Activated T-helper 9 cell treated with anti-CD3 and anti-CD28 coated beads, Interleukin-2, amount 50 U/mL, for 16 hours (primary cell): ENCODE measurements at regions not wholly inside any gene's neighbourhood (a gene's known extent, or its start where the extent isn't known, plus 50 kb on each side); places are given as distances from the start of the nearest gene placed in this dataset.
A peak's percentile ranks its signal among the peaks of the same experiment; 100 is the strongest.

Source experiments
- DNase-seq: peaks from one replicate; pipeline ENCODE4 v3.0.0-alpha.2; 2020; ENCODE audit warnings: low read depth

- DNase-seq = no peak
Measured at GRCh38 chr12:107349008-107349747, 255.8 kb upstream of the CRY1 start.

- DNase-seq = no peak
Measured at GRCh38 chr12:107349839-107350238, 256.5 kb upstream of the CRY1 start.

GRCh38 chr12:107351109-107351508 is 257.8 kb upstream of the CRY1 start:
- no peak for DNase-seq

GRCh38 chr12:107351713-107352112 is 258.4 kb upstream of the CRY1 start:
- DNase-seq = no peak

- no peak for DNase-seq
Measured at GRCh38 chr12:107352347-107353081, 259.2 kb upstream of the CRY1 start.

- no peak for DNase-seq
Measured at GRCh38 chr12:107353312-107353711, 260.0 kb upstream of the CRY1 start.

GRCh38 chr12:107355004-107355565 is 261.7 kb upstream of the CRY1 start:
- no peak for DNase-seq

GRCh38 chr12:107355612-107356011 is 262.3 kb upstream of the CRY1 start:
- DNase-seq = no peak

- DNase-seq = no peak
Measured at GRCh38 chr12:107356266-107356936, 263.1 kb upstream of the CRY1 start.

GRCh38 chr12:107356937-107357295 is 263.6 kb upstream of the CRY1 start:
- no peak for DNase-seq

GRCh38 chr12:107359382-107359781 is 266.0 kb upstream of the CRY1 start:
- DNase-seq = no peak

GRCh38 chr12:107360033-107360432 is 266.7 kb upstream of the CRY1 start:
- DNase-seq = no peak

GRCh38 chr12:107360482-107360881 is 267.1 kb upstream of the CRY1 start:
- no peak for DNase-seq

- no peak for DNase-seq
Measured at GRCh38 chr12:107361970-107362369, 268.6 kb upstream of the CRY1 start.

- no peak for DNase-seq
Measured at GRCh38 chr12:107362960-107363359, 269.6 kb upstream of the CRY1 start.

GRCh38 chr12:107364875-107365518 is 271.6 kb upstream of the CRY1 start:
- DNase-seq = no peak

GRCh38 chr12:107365703-107366102 is 272.4 kb upstream of the CRY1 start:
- no peak for DNase-seq

GRCh38 chr12:107366322-107366721 is 273.0 kb upstream of the CRY1 start:
- no peak for DNase-seq

- peak; percentile 49 for DNase-seq
Measured at GRCh38 chr12:107368586-107368985, 275.2 kb upstream of the CRY1 start.

GRCh38 chr12:107369006-107369405 is 275.7 kb upstream of the CRY1 start:
- no peak for DNase-seq

- DNase-seq = no peak
Measured at GRCh38 chr12:107369679-107370078, 276.3 kb upstream of the CRY1 start.

GRCh38 chr12:107372229-107372658 is 278.9 kb upstream of the CRY1 start:
- no peak for DNase-seq
